Kidney epithelial cell (primary cell): ENCODE measurements at regions not wholly inside any gene's neighbourhood (a gene's known extent, or its start where the extent isn't known, plus 50 kb on each side); places are given as distances from the start of the nearest gene placed in this dataset.
"Not testable (repeated sequence)": the region's sequence is repeated elsewhere in the genome, so short reads cannot be mapped to it uniquely, and the experiment has no call there.

Experiments
- DNase-seq: peaks from one replicate; pipeline ENCODE4 v3.0.0-alpha.2; 2010; ENCODE audit warnings: low read depth
- H3K27me3 ChIP-seq: 2 replicates; pipeline ENCODE4 v1.6.0; 2011; ENCODE audit warnings: low read length; ENCODE audit not compliant: control insufficient read depth, insufficient read depth
- H3K36me3 ChIP-seq: 2 replicates; pipeline ENCODE4 v1.5.1; 2011; ENCODE audit warnings: low read length; ENCODE audit not compliant: control insufficient read depth, insufficient read depth
- H3K4me3 ChIP-seq: 2 replicates; pipeline ENCODE4 v1.5.1; 2011; ENCODE audit warnings: low read depth, mild to moderate bottlenecking, control low read depth, low read length
- CTCF ChIP-seq: IDR thresholded peaks from 2 replicates; pipeline ENCODE4 v1.5.1; 2011; ENCODE audit warnings: mild to moderate bottlenecking, moderate library complexity, low read length, control low read depth, inconsistent platforms; ENCODE audit not compliant: insufficient read depth, poor library complexity, severe bottlenecking

GRCh38 chr3:103851793-103852192 is 1417.0 kb downstream of the ZPLD1 start:
- no peak for TF ChIP-seq CTCF
- H3K4me3 ChIP-seq, result no peak overlapping the region
- no peaks in the 10 kb centered on the region for H3K27me3 ChIP-seq
- no peaks in the 10 kb centered on the region for H3K36me3 ChIP-seq
- DNase-seq, result no peak

- Histone ChIP-seq H3K4me3 (no peak overlapping the region), H3K36me3 (no peaks in the 10 kb centered on the region), H3K27me3 (no peaks in the 10 kb centered on the region)
- DNase-seq, result no peak
- no peak for TF ChIP-seq CTCF
Measured at GRCh38 chr3:103862415-103862814, 1427.6 kb downstream of the ZPLD1 start.

- no peaks in the 10 kb centered on the region for H3K27me3 ChIP-seq
- no peak for TF ChIP-seq CTCF
- no peaks in the 10 kb centered on the region for H3K36me3 ChIP-seq
- no peak for DNase-seq
- no peak overlapping the region for H3K4me3 ChIP-seq
Measured at GRCh38 chr3:103863381-103863780, 1428.6 kb downstream of the ZPLD1 start.

GRCh38 chr3:103866113-103866512 is 1431.3 kb downstream of the ZPLD1 start:
- DNase-seq, result no peak
- H3K27me3 ChIP-seq, result no peaks in the 10 kb centered on the region
- H3K36me3 ChIP-seq, result no peaks in the 10 kb centered on the region
- TF ChIP-seq CTCF, result no peak
- H3K4me3 ChIP-seq, result no peak overlapping the region

GRCh38 chr3:103873021-103873420 is 1438.2 kb downstream of the ZPLD1 start:
- Histone ChIP-seq H3K36me3 (no peaks in the 10 kb centered on the region), H3K27me3 (no peaks in the 10 kb centered on the region), H3K4me3 (no peak overlapping the region)
- TF ChIP-seq CTCF, result no peak
- DNase-seq, result no peak

GRCh38 chr3:103873897-103874545 is 1439.2 kb downstream of the ZPLD1 start:
- TF ChIP-seq CTCF, result no peak
- Histone ChIP-seq H3K4me3 (no peak overlapping the region), H3K27me3 (no peaks in the 10 kb centered on the region), H3K36me3 (no peaks in the 10 kb centered on the region)
- no peak for DNase-seq

GRCh38 chr3:103881809-103882208 is 1447.0 kb downstream of the ZPLD1 start:
- H3K27me3 ChIP-seq, DNase-seq, H3K4me3 ChIP-seq, H3K36me3 ChIP-seq: not testable (repeated sequence)
